ENCODE measurements at regions not wholly inside any gene's neighbourhood (a gene's known extent, or its start where the extent isn't known, plus 50 kb on each side); places are given as distances from the start of the nearest gene placed in this dataset.

DNA sequence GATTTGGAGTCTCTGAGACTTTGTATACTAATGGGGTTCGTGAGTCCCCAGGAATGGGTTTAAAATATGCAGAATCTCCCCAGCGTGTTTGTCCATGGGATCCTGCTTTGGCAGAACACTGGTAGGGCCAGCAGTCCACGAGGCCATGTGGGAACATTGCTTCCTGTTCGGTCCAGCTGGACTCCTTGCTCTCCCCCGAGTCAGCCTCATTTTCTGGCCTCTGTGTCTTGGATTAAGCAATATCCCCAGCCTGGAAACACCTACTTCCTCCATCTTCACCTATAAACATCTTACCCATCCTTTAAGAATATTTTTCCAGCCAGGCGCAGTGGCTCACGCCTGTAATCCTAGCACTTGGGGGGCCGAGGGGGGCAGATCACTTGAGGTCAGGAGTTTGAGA lies 142.4 kb downstream of the NAV1 start:
- H3K4me2 ChIP-seq, result peak overlapping the region; percentile 27 to 61 (median 52); a peak in 19 of 22 replicates
- H3K9ac ChIP-seq, result no peak overlapping the region
- H3K27ac ChIP-seq, result no peak overlapping the region
- no peak overlapping the region for H3K4me3 ChIP-seq
- H4K20me1 ChIP-seq, result peaks cover 0 to 100% (median 87%) of the 10 kb centered on the region in 11 experiments; a peak in 20 of 22 replicates
- TF ChIP-seq Cebpa-rat (IDR thresholded peaks at IDR 0.05), result no peak
- H3K9me3 ChIP-seq (replicated peaks in 1 of 11), result peaks cover 0 to 16% (median 0%) of the 10 kb centered on the region in 11 experiments; a peak in 8 of 22 replicates
- peaks cover 10 to 78% (median 41%) of the 10 kb centered on the region in 11 experiments; a peak in 20 of 22 replicates for H3K36me3 ChIP-seq
- no peaks in the 10 kb centered on the region for H3K27me3 ChIP-seq
- peaks cover 29 to 74% (median 61%) of the 10 kb centered on the region in 10 experiments for H3K4me1 ChIP-seq

DNA sequence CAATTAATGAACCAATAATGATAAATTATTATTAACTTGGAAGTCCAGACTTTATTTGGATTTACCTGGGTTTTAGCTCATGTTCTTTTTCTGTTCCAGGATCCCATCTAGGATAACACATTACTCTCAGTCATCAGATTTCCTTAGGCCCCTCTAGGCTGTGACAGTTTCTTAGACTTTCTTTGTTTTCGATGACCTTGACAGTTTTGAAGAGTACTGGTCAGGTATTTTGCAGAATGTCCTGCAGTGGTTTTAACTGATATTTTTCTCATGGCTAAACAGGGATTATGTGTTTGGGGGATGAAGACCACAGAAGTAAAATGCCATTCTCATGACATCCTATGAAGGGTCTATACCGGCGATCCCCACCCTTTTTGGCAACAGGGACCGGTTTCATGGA lies 144.0 kb downstream of the NAV1 start:
- H3K27me3 ChIP-seq, result no peaks in the 10 kb centered on the region
- H3K4me3 ChIP-seq, result no peak overlapping the region
- no peak overlapping the region for H3K9ac ChIP-seq
- TF ChIP-seq Cebpa-rat (IDR thresholded peaks at IDR 0.05), result no peak
- no peak overlapping the region for H3K27ac ChIP-seq
- H3K4me1 ChIP-seq, result peaks cover 29 to 73% (median 63%) of the 10 kb centered on the region in 10 experiments
- H4K20me1 ChIP-seq, result peaks cover 0 to 100% (median 84%) of the 10 kb centered on the region in 11 experiments; a peak in 20 of 22 replicates
- H3K4me2 ChIP-seq, result peak overlapping the region in 2 of 11 experiments; percentile 22 to 26; a peak in 1 of 22 replicates
- peaks cover 0 to 16% (median 0%) of the 10 kb centered on the region in 11 experiments; a peak in 8 of 22 replicates for H3K9me3 ChIP-seq (replicated peaks in 1 of 11)
- H3K36me3 ChIP-seq, result peaks cover 11 to 78% (median 40%) of the 10 kb centered on the region in 11 experiments; a peak in 20 of 22 replicates

- peaks cover 11 to 77% (median 40%) of the 10 kb centered on the region in 11 experiments; a peak in 20 of 22 replicates for H3K36me3 ChIP-seq
- H3K4me3 ChIP-seq, result no peak overlapping the region
- H3K9ac ChIP-seq, result no peak overlapping the region
- H4K20me1 ChIP-seq, result peaks cover 0 to 100% (median 83%) of the 10 kb centered on the region in 11 experiments; a peak in 20 of 22 replicates
- H3K27ac ChIP-seq, result no peak overlapping the region
- H3K4me1 ChIP-seq, result peaks cover 29 to 71% (median 62%) of the 10 kb centered on the region in 10 experiments
- H3K4me2 ChIP-seq, result peak overlapping the region in 2 of 11 experiments; percentile 22 to 26; a peak in 1 of 22 replicates
- peaks cover 0 to 16% (median 0%) of the 10 kb centered on the region in 11 experiments; a peak in 8 of 22 replicates for H3K9me3 ChIP-seq (replicated peaks in 1 of 11)
- TF ChIP-seq Cebpa-rat (IDR thresholded peaks at IDR 0.05), result no peak
- no peaks in the 10 kb centered on the region for H3K27me3 ChIP-seq
These were observed 144.5 kb downstream of the NAV1 start for GRCh38 chr1:201683397-201683796.

- Histone ChIP-seq H3K27me3 (no peaks in the 10 kb centered on the region), H4K20me1 (peaks cover 0 to 99% (median 83%) of the 10 kb centered on the region in 11 experiments; a peak in 20 of 22 replicates), H3K27ac (peak overlapping the region in 2 of 11 experiments; percentile 17 to 34; a peak in 2 of 22 replicates), H3K4me1 (peaks cover 28 to 61% (median 52%) of the 10 kb centered on the region in 10 experiments), H3K4me2 (peak overlapping the region in 7 of 11 experiments; percentile 40 to 61 (median 47); a peak in 15 of 22 replicates), H3K9me3 (replicated peaks in 1 of 11) (no peaks in the 10 kb centered on the region), H3K36me3 (peaks cover 0 to 71% (median 32%) of the 10 kb centered on the region in 11 experiments; a peak in 17 of 22 replicates), H3K9ac (peak overlapping the region in 2 of 11 experiments; percentile 5; a peak in 1 of 22 replicates), H3K4me3 (no peak overlapping the region)
- no peak for TF ChIP-seq Cebpa-rat (IDR thresholded peaks at IDR 0.05)
These were observed 143.5 kb upstream of the IPO9 start for GRCh38 chr1:201685485-201685884.

GRCh38 chr1:201686714-201687455 lies 142.1 kb upstream of the IPO9 start:
- peak overlapping the region in 2 of 11 experiments; percentile 34; a peak in 1 of 22 replicates for H3K27ac ChIP-seq
- H3K4me1 ChIP-seq, result peaks cover 14 to 48% (median 41%) of the 10 kb centered on the region in 10 experiments
- H3K4me2 ChIP-seq, result peak overlapping the region; percentile 19 to 61 (median 41); a peak in 21 of 22 replicates
- TF ChIP-seq Cebpa-rat (IDR thresholded peaks at IDR 0.05), result no peak
- H3K9ac ChIP-seq, result no peak overlapping the region
- H4K20me1 ChIP-seq, result peaks cover 0 to 99% (median 83%) of the 10 kb centered on the region in 11 experiments; a peak in 20 of 22 replicates
- H3K9me3 ChIP-seq (replicated peaks in 1 of 11), result no peaks in the 10 kb centered on the region
- no peak overlapping the region for H3K4me3 ChIP-seq
- no peaks in the 10 kb centered on the region for H3K27me3 ChIP-seq
- H3K36me3 ChIP-seq, result peaks cover 0 to 70% (median 35%) of the 10 kb centered on the region in 11 experiments; a peak in 17 of 22 replicates

GRCh38 chr1:201688514-201688913 lies 140.4 kb upstream of the IPO9 start:
- Histone ChIP-seq H3K36me3 (peaks cover 0 to 74% (median 33%) of the 10 kb centered on the region in 11 experiments; a peak in 18 of 22 replicates), H4K20me1 (peaks cover 7 to 99% (median 83%) of the 10 kb centered on the region in 11 experiments; a peak in 19 of 22 replicates), H3K27ac (no peak overlapping the region), H3K4me2 (no peak overlapping the region), H3K9ac (no peak overlapping the region), H3K27me3 (no peaks in the 10 kb centered on the region), H3K4me3 (no peak overlapping the region), H3K4me1 (peaks cover 14 to 51% (median 44%) of the 10 kb centered on the region in 10 experiments), H3K9me3 (replicated peaks in 1 of 11) (no peaks in the 10 kb centered on the region)
- no peak for TF ChIP-seq Cebpa-rat (IDR thresholded peaks at IDR 0.05)

- no peak overlapping the region for H3K27ac ChIP-seq
- peaks cover 0 to 81% (median 39%) of the 10 kb centered on the region in 11 experiments; a peak in 18 of 22 replicates for H3K36me3 ChIP-seq
- H4K20me1 ChIP-seq, result peaks cover 17 to 99% (median 86%) of the 10 kb centered on the region in 11 experiments; a peak in 20 of 22 replicates
- no peaks in the 10 kb centered on the region for H3K9me3 ChIP-seq (replicated peaks in 1 of 11)
- no peak overlapping the region for H3K4me3 ChIP-seq
- H3K4me2 ChIP-seq, result no peak overlapping the region
- H3K4me1 ChIP-seq, result peaks cover 14 to 51% (median 47%) of the 10 kb centered on the region in 10 experiments
- TF ChIP-seq Cebpa-rat (IDR thresholded peaks at IDR 0.05), result no peak
- H3K27me3 ChIP-seq, result no peaks in the 10 kb centered on the region
- no peak overlapping the region for H3K9ac ChIP-seq
These were observed 139.3 kb upstream of the IPO9 start for GRCh38 chr1:201689647-201690046.

- peaks cover 14 to 42% (median 38%) of the 10 kb centered on the region in 10 experiments for H3K4me1 ChIP-seq
- H3K4me2 ChIP-seq, result no peak overlapping the region
- peaks cover 0 to 81% (median 45%) of the 10 kb centered on the region in 11 experiments; a peak in 19 of 22 replicates for H3K36me3 ChIP-seq
- no peaks in the 10 kb centered on the region for H3K9me3 ChIP-seq (replicated peaks in 1 of 11)
- H4K20me1 ChIP-seq, result peaks cover 17 to 99% (median 86%) of the 10 kb centered on the region in 11 experiments; a peak in 20 of 22 replicates
- no peaks in the 10 kb centered on the region for H3K27me3 ChIP-seq
- H3K9ac ChIP-seq, result no peak overlapping the region
- TF ChIP-seq Cebpa-rat (IDR thresholded peaks at IDR 0.05), result no peak
- H3K4me3 ChIP-seq, result no peak overlapping the region
- no peak overlapping the region for H3K27ac ChIP-seq
These were observed 138.4 kb upstream of the IPO9 start for GRCh38 chr1:201690528-201690927.

Measured in BLaER1 treated with 17β-estradiol and CSF1 and Interleukin-3, amounts not matched to agents 10 nM and 100 nM (cell line).